ENCODE measurements at regions not wholly inside any gene's neighbourhood (a gene's known extent, or its start where the extent isn't known, plus 50 kb on each side); places are given as distances from the start of the nearest gene placed in this dataset.

GRCh38 chr2:59342166-59342565 lies 1101.0 kb upstream of the FANCL start (continued):
- TF ChIP-seq ZNF687 (IDR thresholded peaks at IDR 0.05) (no peak), NR2C1 (IDR thresholded peaks at IDR 0.05) (no peak), ZNF622 (IDR thresholded peaks at IDR 0.05) (no peak), RBBP5 (conservative IDR thresholded peaks at IDR 0.05) (no peak)

- H3K79me2 ChIP-seq (ENCODE audit: control insufficient read depth, insufficient read depth, low read length), result no peaks in the 10 kb centered on the region
- no peak for FAIRE-seq
- ATAC-seq, result no peak
- no peaks in the 10 kb centered on the region for H4K20me1 ChIP-seq (ENCODE audit: control insufficient read depth, insufficient read depth)
- DNase-seq (ENCODE audit: low read depth, low spot score), result no peak
- no TSS peak for BruUV-seq (replicated peaks)
- 6% methylated on average over 2 of the region's 2 CpGs for WGBS (ENCODE audit: insufficient coverage, insufficient replicate concordance, low lambda C conversion rate, missing lambda C conversion rate)
- no peak overlapping the region for H3K9ac ChIP-seq (ENCODE audit: control insufficient read depth, insufficient read depth, low read length)
- H3K27me3 ChIP-seq (replicated peaks in 1 of 2; ENCODE audit: control insufficient read depth in 2 of 2, insufficient read depth in 2 of 2, low read length in 1 of 2), result no peaks in the 10 kb centered on the region
- in situ Hi-C loops (cut with MboI), result no loop called here
- H3K9me3 ChIP-seq (replicated peaks; ENCODE audit: control insufficient read depth, insufficient read depth, low read length), result no peaks in the 10 kb centered on the region
- H3K27ac ChIP-seq (ENCODE audit: control insufficient read depth, insufficient read depth), result no peak overlapping the region
- no peak overlapping the region for H3K4me3 ChIP-seq
- ChIA-PET CTCF (no interaction called here), POLR2A (no interaction called here), RAD21 (ENCODE audit: unreplicated experiment) (no interaction called here), SMC1A (ENCODE audit: uncharacterized antibody, unreplicated experiment) (no interaction called here)
- intact Hi-C loops (cut with micrococcal nuclease; ENCODE audit: unreplicated experiment), result no loop called here
- H3K4me2 ChIP-seq (ENCODE audit: control insufficient read depth, insufficient read depth), result no peak overlapping the region
- H2AFZ ChIP-seq (ENCODE audit: control insufficient read depth, low read depth, low read length), result no peak overlapping the region
- no peaks in the 10 kb centered on the region for H3K36me3 ChIP-seq (ENCODE audit: control insufficient read depth in 2 of 2, insufficient read depth in 2 of 2, low read length in 1 of 2)
- H3K4me1 ChIP-seq (ENCODE audit: control insufficient read depth, insufficient read depth, low read length), result no peaks in the 10 kb centered on the region
- TF ChIP-seq POLR2A (IDR thresholded peaks at IDR 0.05; ENCODE audit: low read depth, low read length), result no peak
- no peak for TF ChIP-seq SMARCA5 (IDR thresholded peaks at IDR 0.05)
- no peak for TF ChIP-seq SMAD5 (IDR thresholded peaks at IDR 0.05; ENCODE audit: low read depth)
- no peak for TF ChIP-seq TBL1XR1 (IDR thresholded peaks at IDR 0.05; ENCODE audit: low read depth, low read length)
- no peak for TF ChIP-seq SUPT20H (IDR thresholded peaks at IDR 0.05; ENCODE audit: borderline replicate concordance, control insufficient read depth, low read depth, low read length)
- no peak for TF ChIP-seq SUZ12 (IDR thresholded peaks at IDR 0.05; ENCODE audit: unreplicated experiment)
- TF ChIP-seq NR2C2 (IDR thresholded peaks at IDR 0.05; ENCODE audit: borderline replicate concordance, control insufficient read depth, insufficient read length, low read depth), result no peak
- no peak for TF ChIP-seq BCL11A (IDR thresholded peaks at IDR 0.05; ENCODE audit: low read depth, low read length)
- no peak for TF ChIP-seq RB1 (IDR thresholded peaks at IDR 0.05; ENCODE audit: borderline replicate concordance)
- TF ChIP-seq ZBTB40 (IDR thresholded peaks at IDR 0.05; ENCODE audit: borderline replicate concordance), result no peak
- TF ChIP-seq TCF3 (IDR thresholded peaks at IDR 0.05; ENCODE audit: borderline replicate concordance, insufficient read depth, low read depth, low read length), result no peak
Observed at GRCh38 chr2:59339837-59340207, 1098.7 kb upstream of the FANCL start.

Data from GM12878 (cell line).